ENCODE measurements at regions not wholly inside any gene's neighbourhood (a gene's known extent, or its start where the extent isn't known, plus 50 kb on each side); places are given as distances from the start of the nearest gene placed in this dataset.
A peak's percentile ranks its signal among the peaks of the same experiment; 100 is the strongest.

DNA sequence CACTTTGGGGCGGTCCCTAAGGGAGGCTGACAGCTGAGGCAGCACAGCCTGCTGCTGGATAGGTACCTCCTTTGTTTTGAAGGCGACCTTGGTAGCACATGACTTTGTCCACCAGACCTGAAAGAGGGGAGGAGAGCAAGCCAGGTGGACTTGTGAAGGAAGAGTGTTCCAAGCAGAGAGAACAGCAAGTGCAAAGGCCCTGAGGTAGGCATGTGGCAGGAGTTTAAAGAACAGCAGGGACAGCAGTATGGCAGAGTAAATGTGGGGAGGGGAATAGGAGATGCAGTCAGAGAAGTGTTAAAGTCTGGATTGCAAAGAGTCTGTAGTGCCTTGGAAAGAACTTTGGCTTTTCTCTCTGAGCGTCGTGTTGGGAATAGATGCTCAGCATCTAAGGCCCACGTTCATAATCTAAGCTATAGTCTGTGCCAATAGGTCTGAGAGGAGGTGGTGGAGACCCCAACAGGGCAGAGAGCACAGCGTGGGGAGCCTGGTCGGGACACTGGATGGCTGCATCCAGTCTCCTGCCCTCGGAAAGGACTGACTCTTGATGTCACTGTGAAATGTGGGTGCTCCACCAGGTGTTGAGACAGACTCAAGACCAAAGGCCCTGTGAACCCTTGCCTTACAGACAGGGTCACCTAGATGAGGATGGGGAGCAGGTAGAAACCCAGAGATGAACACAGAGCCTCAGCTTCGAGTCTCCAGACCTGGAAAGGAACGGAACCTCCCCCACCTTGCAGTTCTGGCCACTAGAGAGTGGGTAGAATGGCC, 242.1 kb upstream of the PWP1 start:
- no peak for DNase-seq (ENCODE audit: low spot score)

DNA sequence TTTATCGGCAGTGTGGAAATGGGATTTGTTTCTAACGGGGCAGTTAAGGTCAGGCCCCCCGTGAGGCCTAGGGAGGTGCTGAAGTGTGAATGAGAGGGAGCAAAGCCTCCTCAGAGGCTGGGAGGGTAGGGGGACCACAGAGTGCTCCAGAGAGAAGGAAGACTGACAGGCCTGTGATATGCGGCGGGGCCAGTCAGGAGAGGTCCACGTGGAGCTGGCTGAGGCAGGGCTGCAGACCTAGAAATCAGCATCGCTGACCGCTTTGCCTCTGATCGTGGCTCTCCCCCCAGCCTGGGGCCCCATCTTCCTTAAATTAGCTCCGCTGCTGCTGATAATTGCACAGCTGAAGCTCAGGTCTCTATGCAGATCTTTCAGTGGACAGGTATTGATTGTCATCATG, 240.8 kb upstream of the PWP1 start:
- DNase-seq (ENCODE audit: low spot score) = no peak

DNA sequence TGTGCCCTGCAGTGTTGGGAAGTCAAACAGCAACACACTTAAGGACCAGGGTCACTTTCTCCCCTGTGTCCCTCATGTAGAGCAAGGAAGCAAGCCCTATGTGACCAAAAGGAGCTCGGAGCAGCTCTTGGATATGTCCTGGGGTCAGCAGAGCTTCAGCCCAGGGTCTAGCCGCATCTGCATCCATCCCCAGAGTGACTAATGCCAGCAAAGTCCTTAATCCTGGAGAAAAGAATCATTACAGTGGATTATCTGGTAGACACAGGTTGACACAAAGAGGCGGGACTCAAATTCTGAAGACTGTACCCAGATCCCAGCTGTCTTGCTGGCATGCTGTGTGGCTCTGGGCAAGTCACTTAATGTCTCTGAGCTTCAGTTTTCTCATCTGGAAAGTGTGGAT, 239.1 kb upstream of the PWP1 start:
- DNase-seq (ENCODE audit: low spot score) = no peak

DNA sequence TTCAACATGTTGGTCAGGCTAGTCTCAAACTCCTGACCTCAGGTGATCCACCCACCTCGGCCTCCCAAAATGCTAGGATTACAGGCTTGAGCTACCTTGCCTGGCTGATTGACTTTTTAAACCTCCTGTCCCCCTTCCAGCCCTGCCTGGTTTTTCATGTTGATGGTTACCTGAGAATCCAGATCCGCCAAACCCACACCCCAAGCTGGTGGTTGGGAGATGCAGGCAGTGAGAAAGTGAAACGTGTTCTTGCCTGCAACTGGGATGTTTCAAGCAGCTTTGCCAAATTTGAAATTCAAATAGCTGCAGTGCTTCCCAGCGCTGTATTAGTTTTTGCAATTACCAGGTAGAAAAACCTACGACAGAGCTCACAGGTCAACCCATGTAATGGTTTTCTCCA, 238.3 kb upstream of the PWP1 start:
- DNase-seq (ENCODE audit: low spot score) = no peak

DNA sequence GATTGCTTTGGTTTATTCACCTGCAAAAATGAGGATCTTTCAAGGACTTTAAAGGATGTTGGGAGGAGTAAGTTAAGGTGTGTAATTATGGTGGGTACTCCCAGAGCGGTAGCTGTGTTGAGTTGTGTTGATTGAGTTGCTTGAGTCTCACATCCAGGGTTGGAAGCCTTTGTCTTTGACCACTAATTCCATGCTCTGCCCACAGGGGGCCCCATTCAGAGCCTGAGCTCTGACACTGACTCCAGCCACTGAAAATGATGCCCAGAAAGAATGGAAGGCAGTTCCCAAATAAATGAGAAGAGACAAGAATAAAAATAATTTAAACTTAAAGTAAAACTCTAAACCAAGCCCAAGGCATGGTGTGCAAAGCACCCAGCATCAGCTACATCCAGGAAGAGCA, 237.4 kb upstream of the PWP1 start:
- no peak for DNase-seq (ENCODE audit: low spot score)

DNA sequence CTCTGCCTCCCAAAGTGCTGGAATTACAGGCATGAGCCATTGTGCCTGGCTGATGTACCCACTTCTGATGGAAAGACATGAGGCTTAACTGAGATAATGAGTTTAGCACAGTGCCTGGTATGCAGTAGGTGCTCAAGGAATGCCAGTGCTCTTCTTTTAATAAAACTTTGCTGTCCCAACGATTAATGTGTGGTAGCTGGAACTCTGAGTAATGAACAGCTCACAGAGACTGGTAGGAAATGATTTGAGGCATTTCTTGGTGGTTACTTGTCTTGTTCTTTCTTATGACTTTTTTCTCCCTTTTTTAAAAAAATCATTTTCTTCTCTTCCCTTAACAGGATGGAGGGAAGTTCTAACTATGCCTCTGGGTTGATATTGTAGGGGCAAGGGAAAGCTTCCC, 235.7 kb upstream of the PWP1 start:
- no peak for DNase-seq (ENCODE audit: low spot score)

DNA sequence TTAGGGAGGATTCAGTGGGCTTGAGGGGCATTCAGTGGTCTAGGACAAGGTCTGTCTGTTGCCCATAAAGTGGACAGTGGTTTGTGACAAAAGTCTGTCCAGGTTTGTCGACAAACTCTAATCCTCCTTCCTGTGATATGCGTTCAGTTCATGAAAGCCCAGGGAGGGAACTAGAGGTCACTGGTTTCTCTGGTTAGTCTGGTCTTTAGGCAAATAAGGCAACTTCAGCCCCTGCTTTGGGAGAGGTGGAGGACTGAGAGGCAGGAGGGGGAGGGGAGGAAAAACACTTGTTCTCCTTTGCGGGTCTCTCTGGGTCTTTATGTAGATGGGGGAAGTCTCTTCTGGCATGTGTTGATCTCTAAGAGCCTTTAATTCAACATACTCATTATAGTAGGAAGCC, 235.1 kb upstream of the PWP1 start:
- DNase-seq (ENCODE audit: low spot score) = no peak

DNA sequence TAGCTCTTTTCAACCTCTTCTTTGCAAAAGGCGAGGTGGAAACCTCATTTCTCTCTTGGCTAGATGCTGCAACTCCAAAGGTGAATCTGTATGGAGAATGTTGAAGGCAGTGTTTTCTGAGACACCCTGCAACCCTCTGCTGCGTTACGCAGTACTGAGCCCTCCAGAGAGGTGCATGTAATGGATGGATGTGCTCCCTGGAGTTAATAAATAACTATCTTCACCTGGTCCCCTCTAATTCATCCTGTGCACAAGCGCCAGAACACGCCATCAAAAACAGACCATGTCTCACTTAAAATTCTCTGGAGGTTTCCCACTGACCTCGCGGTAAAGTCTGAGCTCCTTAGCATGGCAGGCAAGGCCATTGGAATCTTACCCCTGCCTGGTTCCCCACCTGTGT, 234.4 kb upstream of the PWP1 start:
- no peak for DNase-seq (ENCODE audit: low spot score)

DNA sequence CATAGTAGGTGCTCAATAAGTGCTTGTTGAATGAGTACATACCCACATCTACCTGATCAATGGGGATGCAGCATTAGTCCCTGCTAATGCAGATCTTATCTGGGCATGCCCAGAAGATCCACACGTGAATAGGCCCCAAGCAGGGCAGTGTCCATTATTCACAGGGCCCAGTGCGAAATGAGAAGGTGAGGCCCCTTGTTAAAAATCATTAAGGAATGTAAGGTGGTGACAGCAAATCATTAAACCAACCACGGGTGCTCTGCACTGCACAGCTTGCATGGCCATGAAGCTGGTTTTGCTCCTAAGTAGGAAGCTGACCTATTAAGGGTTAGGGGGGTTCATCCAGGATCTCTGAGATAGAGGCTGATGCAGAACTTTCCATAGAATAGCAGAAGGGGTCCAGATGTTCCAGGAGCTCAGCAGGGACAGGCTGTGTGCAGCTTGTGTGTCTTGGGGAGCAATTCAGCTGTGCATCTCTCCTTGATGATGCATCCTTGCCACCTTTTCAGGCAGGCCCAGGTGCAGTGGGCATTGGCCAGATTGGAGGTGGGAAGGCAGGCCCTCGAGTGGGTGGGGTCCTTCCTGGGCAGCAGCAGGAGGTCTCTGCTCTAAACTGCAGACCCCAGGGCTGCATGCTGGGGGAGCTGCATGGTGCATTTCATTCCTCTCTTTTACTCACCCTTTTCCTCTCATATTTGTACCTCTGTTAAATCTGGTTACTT, 231.3 kb upstream of the PWP1 start:
- no peak for DNase-seq (ENCODE audit: low spot score)

DNA sequence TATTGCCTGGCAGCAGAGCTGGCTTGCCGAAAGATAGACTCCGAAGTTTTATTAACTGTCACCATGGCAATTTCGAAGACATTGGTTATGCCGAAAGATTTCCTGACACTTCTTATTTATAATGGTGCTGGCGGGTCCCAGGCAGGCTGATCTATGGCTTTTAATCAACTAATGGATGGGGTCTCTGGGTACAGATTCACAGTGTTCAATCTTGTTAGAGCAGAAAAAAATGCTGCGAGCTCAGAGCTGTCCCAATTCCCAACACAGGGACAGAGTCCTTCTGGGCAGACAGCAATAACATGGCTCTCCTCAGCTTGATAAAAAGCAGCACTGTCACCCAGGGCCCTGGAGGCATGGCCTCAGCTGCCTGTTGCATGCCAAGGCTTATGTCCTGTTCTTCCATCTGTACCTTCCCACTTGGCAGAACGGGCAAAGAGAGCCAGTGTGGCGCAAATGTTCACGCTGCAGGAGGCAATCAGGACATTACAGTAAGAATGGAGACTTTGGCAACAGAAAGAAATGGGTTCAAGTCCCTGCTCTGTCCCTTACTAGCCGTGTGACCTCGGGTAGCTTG, 228.2 kb upstream of the PWP1 start:
- no peak for DNase-seq (ENCODE audit: low spot score)

DNA sequence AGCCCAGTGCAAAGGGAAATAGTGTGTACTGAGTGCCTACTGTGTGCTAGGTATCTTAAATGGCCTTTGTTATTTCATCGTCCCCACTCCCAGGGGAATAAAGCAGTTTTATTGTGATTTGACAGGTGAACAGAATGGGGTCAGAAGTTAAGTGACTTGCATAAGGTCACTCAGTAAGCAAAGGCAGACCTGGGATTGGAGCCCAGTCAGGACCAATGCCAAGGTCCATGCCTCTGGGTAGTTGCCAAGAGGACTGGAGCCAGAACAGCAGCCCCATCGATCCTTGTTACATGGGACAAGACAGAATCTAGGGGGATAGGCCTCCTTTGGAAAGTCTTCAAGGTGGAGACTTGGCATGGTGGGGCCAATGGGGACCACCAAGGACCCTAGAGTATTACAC, 227.4 kb upstream of the PWP1 start:
- no peak for DNase-seq (ENCODE audit: low spot score)

DNA sequence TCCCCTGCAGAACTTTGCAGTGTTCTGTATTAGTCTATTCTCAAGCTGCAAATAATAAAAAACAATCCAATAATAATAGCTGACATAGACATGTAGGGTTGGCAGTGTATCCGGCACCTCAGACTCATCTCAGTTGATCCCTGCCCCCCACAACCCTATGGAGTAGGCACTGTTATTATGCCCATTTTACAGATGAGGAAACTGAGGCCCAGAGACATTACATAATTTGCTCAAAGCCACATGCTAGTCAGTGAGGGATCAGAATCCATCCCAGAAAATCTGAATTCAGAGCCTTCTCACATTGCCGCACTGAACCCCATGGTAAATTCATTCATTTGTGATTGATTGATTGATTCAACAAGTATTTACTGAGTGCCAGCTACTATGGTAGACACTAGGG, 226.6 kb upstream of the PWP1 start:
- no peak for DNase-seq (ENCODE audit: low spot score)

DNA sequence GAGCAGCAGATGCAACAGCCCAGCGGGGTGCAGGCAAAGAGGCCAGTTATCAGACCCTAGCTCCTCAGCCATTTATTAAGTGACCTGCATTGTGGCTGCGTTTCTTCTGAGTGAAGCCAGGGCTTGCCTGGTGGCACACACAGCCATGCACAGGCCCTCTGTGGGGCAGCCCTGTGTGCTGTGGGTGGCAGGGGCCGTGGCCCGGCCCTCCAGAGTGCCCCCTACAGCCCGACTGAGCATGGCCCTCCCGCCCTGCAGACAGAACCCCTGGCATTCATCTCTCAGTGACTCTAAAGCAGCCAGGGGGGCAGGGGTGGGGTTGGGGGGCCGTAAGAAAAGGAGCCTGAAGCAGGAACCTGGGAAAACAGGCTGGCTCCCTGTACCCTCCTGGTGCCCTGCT, 226.0 kb upstream of the PWP1 start:
- no peak for DNase-seq (ENCODE audit: low spot score)

DNA sequence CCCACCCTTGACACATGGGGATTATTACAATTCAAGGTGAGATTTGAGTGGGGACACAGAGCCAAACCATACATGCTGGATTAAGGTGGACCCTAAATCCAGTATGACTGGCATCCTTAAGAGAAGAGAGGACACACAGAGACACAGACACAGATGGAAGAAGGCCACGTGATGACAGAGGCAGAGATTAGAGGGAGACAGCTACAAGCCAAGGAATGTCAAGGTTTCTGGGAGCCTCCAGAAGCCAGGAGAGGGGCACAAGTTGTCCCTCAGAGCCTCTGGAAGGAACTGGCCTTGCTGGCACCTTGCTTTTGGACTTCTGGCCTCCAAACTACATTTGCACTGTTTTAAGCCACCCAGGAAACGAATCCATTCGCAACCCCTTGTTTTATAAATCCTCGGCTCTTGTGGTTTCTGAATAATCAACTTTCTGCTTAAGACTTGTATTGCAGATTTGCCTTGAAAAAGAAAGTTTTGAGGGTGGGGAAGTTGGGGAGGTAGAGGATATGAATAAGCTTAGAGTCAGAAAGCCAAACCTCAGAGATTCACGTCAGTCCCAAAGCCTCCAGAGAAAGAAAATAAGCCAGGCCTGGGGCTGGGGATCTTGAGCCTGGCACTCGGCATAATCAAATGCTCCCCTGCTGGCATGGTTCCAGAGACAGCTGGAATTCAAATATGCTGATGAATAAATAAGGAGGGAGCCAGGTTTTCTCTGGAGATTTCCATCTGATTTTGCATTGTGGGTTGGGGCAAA, 224.2 kb upstream of the PWP1 start:
- DNase-seq (ENCODE audit: low spot score) = peak; percentile 68

DNA sequence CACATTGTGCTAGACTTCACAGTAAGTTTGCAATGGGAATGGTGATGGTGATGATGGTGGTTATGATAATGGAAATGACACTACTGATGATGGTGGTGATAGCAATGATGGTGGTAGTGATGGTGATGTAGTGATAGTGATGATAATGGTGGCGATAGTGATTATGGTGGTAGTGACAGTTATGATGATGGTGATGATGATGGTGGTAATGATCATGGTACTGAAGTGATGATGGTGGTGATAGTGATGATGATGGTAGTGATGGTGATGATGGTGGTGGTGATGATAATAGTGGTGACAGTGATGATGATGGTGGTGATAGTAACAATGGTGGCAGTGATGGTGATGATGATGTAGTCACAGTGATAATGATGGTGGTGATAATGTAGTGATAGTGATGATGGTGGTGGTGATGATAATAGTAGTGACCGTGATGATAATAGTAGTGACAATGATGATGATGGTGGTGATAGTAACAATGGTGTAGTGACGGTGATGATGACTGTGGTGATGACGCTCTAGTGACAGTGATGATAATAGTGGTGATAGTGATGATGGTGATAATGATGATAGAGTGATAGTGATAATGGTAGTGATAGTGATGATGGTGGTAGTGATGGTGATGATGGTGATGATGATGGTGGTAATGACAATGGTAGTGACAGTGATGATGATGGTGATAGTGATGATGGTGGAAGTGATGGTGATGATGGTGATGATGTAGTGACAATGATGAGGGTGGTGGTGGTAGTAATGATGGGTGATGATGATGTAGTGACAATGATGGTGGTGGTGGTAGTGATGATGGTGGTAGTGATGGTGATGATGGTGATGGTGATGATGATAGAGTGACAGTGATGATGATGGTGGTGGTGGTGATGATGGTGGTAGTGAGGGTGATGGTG, 222.9 kb upstream of the PWP1 start:
- no peak for DNase-seq (ENCODE audit: low spot score)

DNA sequence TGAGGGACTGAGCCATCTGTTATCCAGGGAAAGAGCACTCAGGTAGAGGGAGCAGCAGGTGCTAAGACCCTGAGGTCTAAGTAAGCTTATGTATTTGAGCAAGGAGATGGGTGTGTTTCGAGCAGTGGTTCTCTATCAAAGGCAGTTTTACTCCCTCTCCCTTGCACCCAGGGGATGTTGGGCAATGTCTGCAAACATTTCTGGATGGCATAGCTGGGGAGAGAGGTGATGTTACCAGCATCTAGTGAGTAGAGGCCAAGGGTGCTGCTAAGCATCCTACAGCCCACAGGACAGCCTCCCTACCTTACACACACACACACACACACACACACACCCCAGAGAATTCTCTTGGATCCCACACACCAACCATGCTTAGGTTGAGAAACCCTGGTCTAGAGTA, 221.0 kb upstream of the PWP1 start:
- no peak for DNase-seq (ENCODE audit: low spot score)

DNA sequence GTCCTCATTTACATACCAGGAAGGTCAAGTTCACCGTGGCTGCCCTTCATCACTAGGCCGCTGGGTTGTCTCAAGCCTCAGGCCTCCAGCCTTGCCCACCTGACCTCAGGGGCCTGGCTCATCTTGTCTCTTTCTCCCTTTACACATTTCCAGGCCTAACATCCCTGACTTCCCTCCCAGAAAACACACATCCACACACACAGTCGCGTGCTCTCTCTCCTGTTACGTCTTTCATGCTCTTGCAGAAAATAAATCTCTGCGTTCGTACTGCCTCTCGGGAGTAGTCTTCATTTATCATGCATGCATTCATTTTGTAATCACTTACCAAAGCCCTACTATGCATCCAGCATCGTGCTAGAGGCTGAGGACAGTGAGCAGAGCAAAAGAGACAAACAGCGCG, 220.0 kb upstream of the PWP1 start:
- DNase-seq (ENCODE audit: low spot score) = no peak

DNA sequence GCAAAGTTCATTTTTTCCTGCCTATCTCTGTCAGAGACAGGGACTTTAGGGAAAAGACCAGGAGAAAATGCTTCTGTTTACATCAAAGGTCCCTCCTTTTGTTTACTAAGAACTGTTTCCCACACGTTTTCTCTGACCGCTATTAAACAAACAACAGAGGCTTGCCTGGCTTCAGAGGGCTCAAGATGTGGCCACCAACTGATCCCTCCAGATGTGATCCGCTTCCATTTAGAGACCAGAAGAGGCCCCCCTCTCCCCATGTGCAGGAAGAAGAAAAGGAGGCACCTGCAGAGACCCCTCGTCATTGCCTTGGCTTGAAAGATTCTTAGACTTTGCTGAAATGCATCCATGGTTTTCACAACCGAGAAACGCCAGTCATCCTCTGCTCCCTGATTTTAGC, 217.9 kb upstream of the PWP1 start:
- DNase-seq (ENCODE audit: low spot score) = no peak

DNA sequence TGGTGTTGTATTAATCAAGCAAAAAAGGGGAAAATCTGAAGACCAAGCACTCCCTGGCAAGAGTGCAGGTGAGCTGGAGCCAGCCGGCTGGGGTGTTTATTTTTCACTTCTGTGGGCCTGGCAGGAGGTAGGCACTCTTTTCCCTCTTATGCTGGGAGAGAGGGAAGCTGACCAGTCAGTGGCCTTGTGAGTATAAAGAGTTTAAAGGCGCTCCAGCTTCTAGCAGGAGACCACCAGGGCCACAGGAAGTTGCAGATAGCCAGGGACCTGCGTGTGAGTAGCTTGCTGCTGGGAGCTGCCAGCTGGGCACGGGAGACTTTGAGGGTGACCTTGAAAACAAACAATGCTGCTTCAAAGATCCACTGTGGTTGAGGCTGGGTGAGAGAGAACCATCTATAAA, 217.4 kb upstream of the PWP1 start:
- no peak for DNase-seq (ENCODE audit: low spot score)

DNA sequence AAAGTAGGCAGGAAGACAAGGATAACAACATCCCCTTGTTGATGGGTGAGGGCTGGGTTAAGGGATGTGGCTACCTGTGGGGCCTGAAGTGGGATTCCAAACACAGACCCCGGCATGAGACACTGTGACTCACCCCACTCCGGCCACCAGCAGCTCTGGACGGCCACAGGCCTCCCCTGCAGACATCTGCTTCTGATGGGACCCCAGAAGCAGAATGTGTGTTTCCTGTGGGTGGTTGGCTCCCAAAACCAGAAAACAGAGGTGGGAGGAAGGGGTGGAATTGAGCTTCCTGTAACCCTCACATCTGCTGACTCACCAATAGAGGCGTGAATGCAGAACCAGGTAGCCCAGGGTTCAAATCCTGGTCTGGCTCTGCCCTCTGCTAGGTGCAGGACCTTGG, 216.6 kb upstream of the PWP1 start:
- no peak for DNase-seq (ENCODE audit: low spot score)

DNA sequence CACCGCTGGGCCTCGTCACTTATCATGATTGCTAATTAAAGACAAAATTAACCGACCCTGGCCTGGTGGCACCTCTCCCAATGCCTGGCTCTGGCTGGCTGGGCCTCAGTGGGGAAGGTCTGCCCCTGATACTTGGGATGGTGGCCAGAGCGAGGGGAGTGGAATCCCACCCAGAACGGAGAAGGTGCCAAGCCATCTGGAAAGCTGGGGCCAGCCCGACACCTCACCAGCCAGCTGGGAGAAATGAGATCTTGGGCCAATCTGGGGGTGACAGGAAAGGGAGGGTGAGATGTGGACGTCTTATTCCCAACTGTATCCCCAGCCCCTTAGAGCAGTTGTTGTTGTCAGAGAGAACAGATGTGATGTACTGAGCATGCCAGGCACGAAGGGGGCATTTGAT, 215.0 kb upstream of the PWP1 start:
- no peak for DNase-seq (ENCODE audit: low spot score)

DNA sequence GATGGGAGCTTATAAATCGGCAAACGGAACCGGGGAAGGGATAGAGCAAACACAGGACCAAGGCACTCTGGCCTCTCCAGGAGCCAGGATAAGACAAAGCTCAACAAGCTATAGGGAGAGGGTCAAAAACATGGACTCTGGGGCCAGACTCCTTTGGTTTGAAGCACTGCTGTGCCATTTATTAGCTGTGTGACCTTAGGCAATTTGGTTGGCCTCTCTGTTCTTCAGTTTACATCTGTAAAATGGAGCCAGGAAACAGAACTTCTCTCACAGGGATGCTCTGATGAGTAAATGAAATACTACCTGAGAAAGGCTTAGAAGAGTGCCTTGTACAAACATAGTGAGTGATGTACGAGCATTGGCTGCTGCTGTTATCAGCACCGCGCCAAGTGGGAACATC, 213.3 kb upstream of the PWP1 start:
- DNase-seq (ENCODE audit: low spot score) = no peak

All from A172 (cell line).